Gastroesophageal sphincter (tissue), 4 donors: ENCODE measurements at regions not wholly inside any gene's neighbourhood (a gene's known extent, or its start where the extent isn't known, plus 50 kb on each side); places are given as distances from the start of the nearest gene placed in this dataset.

Source experiments
- ATAC-seq: fragments of 150-250 bp; one replicate; pipeline ENCODE4 v1.9.1; 2016; ENCODE audit warnings: mild to moderate bottlenecking, moderate library complexity
- H3K27ac ChIP-seq, 4 donors: fragments of 200-600 bp; sonication (generic) in 3 of 4; 1 replicate in 3 of 4; 2 replicates in 1 of 4; pipeline ENCODE4 v1.5.1; 2016 to 2019
- H3K27me3 ChIP-seq: fragments of 200-600 bp; sonication (generic); one replicate; pipeline ENCODE4 v1.5.1; 2019
- H3K36me3 ChIP-seq, 2 donors: fragments of 200-600 bp; sonication (generic); one replicate each; pipeline ENCODE4 v1.5.1; 2019; ENCODE audit warnings: control low read depth in 1 of 2
- H3K4me1 ChIP-seq, 3 donors: fragments of 200-600 bp; sonication (generic); 1 replicate in 2 of 3; 2 replicates in 1 of 3; pipeline ENCODE4 v1.5.1; 2016 to 2019; ENCODE audit warnings: control low read depth in 2 of 3
- H3K4me3 ChIP-seq, 2 donors: fragments of 200-600 bp; sonication (generic); one replicate each; pipeline ENCODE4 v1.5.1; 2019; ENCODE audit warnings: mild to moderate bottlenecking in 1 of 2, moderate library complexity in 1 of 2
- H3K9me3 ChIP-seq, 3 donors: fragments of 200-600 bp; sonication (generic); one replicate each; pipeline ENCODE4 v1.5.1; 2017 to 2019; ENCODE audit warnings: control low read depth in 2 of 3
- EP300 ChIP-seq: sonication (generic); formaldehyde crosslinking; IDR thresholded peaks from one replicate; pipeline ENCODE4 v1.6.1; 2017; ENCODE audit warnings: antibody characterized with exemption, mild to moderate bottlenecking
- POLR2A ChIP-seq, 2 donors: fragments of 450-650 bp; IDR thresholded peaks; one replicate each; pipeline ENCODE4 v1.6.1; 2017; ENCODE audit warnings: antibody characterized with exemption in 2 of 2, mild to moderate bottlenecking in 2 of 2, moderate library complexity in 1 of 2
- POLR2AphosphoS5 ChIP-seq: sonication (generic); formaldehyde crosslinking; IDR thresholded peaks from one replicate; pipeline ENCODE4 v1.6.1; 2017; ENCODE audit warnings: antibody characterized with exemption
- WGBS, 2 donors: methylation state at CpG; one replicate each; pipeline ENCODE4 v1.1.5; 2018; ENCODE audit warnings: low coverage in 1 of 2; 5-methylcytosine and 5-hydroxymethylcytosine counted together
- TF ChIP-seq, protein P1 (sequence below), 4 experiments: fragments of 200-600 bp in 2 of 4; fragments of 450-650 bp in 2 of 4; sonication (generic) in 1 of 4; IDR thresholded peaks; one replicate each; pipeline ENCODE4 v1.5.1; 2017 to 2019; ENCODE audit warnings: antibody characterized with exemption in 4 of 4, mild to moderate bottlenecking in 2 of 4, moderate library complexity in 2 of 4

GRCh38 chr4:23972805-23973204, 83.0 kb upstream of the PPARGC1A start:
- Histone ChIP-seq H3K4me1 (peaks cover 0 to 5% (median 3%) of the 10 kb centered on the region in 3 donors), H3K27ac (no peak overlapping the region), H3K9me3 (no peaks in the 10 kb centered on the region), H3K27me3 (no peaks in the 10 kb centered on the region), H3K4me3 (no peak overlapping the region), H3K36me3 (no peaks in the 10 kb centered on the region)
- 54 to 83% methylated on average over 3 of the region's 3 CpGs for WGBS, 2 donors
- ATAC-seq, result no peak
- no peak for TF ChIP-seq EP300
- TF ChIP-seq, protein P1, sequence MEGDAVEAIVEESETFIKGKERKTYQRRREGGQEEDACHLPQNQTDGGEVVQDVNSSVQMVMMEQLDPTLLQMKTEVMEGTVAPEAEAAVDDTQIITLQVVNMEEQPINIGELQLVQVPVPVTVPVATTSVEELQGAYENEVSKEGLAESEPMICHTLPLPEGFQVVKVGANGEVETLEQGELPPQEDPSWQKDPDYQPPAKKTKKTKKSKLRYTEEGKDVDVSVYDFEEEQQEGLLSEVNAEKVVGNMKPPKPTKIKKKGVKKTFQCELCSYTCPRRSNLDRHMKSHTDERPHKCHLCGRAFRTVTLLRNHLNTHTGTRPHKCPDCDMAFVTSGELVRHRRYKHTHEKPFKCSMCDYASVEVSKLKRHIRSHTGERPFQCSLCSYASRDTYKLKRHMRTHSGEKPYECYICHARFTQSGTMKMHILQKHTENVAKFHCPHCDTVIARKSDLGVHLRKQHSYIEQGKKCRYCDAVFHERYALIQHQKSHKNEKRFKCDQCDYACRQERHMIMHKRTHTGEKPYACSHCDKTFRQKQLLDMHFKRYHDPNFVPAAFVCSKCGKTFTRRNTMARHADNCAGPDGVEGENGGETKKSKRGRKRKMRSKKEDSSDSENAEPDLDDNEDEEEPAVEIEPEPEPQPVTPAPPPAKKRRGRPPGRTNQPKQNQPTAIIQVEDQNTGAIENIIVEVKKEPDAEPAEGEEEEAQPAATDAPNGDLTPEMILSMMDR (IDR thresholded peaks at IDR 0.05), result no peak
- no peak for TF ChIP-seq POLR2AphosphoS5
- no peak for TF ChIP-seq POLR2A (IDR thresholded peaks at IDR 0.05)

GRCh38 chr4:23972187-23972586, 82.3 kb upstream of the PPARGC1A start:
- 27 to 35% methylated on average over 2 of the region's 2 CpGs for WGBS, 2 donors
- H3K9me3 ChIP-seq, result no peaks in the 10 kb centered on the region
- ATAC-seq, result no peak
- H3K27ac ChIP-seq, result no peak overlapping the region
- H3K36me3 ChIP-seq, result no peaks in the 10 kb centered on the region
- H3K27me3 ChIP-seq, result no peaks in the 10 kb centered on the region
- H3K4me1 ChIP-seq, result peaks cover 0 to 5% (median 3%) of the 10 kb centered on the region in 3 donors
- TF ChIP-seq POLR2AphosphoS5, result no peak
- TF ChIP-seq EP300, result no peak
- TF ChIP-seq POLR2A (IDR thresholded peaks at IDR 0.05), result no peak
- TF ChIP-seq, protein P1 (IDR thresholded peaks at IDR 0.05), result no peak
- H3K4me3 ChIP-seq, result no peak overlapping the region

DNA sequence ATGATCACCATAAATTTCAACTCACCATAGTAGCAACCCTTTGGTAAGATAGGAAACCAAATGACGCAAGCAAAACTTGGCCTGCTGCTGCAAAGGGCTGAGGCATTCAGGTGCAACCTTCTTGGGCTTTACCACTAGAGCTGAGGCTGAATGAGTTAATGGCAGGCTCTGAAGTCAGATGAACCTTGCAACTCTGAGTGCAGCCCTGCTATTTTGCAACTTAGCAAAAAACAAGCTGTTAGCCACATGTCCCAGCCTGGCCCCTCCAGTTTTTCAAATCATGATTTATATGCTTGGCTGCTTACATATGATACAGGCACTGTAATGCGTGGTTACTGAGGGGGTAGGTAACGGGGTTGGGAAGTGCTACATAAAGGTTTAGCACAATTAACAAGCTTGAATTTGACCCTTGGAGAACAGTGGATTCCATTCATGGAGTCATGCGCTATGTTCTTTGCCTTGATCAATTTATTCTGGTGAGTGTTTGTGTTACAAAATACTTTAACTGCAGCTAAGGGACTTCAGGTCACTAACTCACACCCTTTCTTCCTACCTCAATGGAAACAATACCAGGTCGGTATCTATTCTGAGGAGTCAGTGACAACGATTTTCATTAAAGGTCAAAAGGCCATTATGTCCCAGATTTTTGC, 80.5 kb upstream of the PPARGC1A start:
- 66 to 81% methylated on average over 5 of the region's 6 CpGs for WGBS, 2 donors
- Histone ChIP-seq H3K36me3 (no peaks in the 10 kb centered on the region), H3K4me1 (peaks cover 0 to 5% (median 3%) of the 10 kb centered on the region in 3 donors), H3K4me3 (no peak overlapping the region), H3K27ac (no peak overlapping the region), H3K27me3 (no peaks in the 10 kb centered on the region), H3K9me3 (no peaks in the 10 kb centered on the region)
- TF ChIP-seq, protein P1 (IDR thresholded peaks at IDR 0.05), result no peak
- no peak for TF ChIP-seq EP300
- TF ChIP-seq POLR2A (IDR thresholded peaks at IDR 0.05), result no peak
- TF ChIP-seq POLR2AphosphoS5, result no peak
- no peak for ATAC-seq

DNA sequence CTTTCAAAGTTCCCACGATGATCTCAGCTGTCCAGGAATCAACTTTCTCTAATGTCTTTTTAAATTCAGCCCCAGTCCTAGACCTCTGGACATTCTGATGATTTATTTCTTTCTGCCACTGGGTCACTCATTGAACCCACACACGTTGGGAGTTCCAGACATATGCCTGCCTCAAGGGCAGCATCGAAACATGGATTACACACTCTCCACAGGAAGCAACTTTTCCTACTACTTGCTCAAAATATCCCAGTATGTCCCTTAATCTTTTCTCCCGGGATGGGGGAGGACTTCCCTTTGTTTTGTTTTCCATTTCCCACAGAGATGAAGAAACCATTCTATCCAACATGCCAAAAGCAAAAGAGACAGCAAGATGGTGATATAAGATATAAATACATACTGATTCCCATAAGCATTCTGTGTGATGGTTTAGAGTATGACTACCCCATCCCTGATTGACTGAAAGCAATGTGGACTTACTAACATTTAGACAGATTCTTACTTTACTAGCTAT, 79.8 kb upstream of the PPARGC1A start:
- Histone ChIP-seq H3K27me3 (no peaks in the 10 kb centered on the region), H3K36me3 (no peaks in the 10 kb centered on the region), H3K27ac (no peak overlapping the region), H3K9me3 (no peaks in the 10 kb centered on the region), H3K4me1 (peaks cover 0 to 5% (median 3%) of the 10 kb centered on the region in 3 donors), H3K4me3 (no peak overlapping the region)
- no peak for TF ChIP-seq POLR2AphosphoS5
- TF ChIP-seq POLR2A (IDR thresholded peaks at IDR 0.05), result no peak
- TF ChIP-seq, protein P1 (IDR thresholded peaks at IDR 0.05), result no peak
- TF ChIP-seq EP300, result no peak
- WGBS, 2 donors, result 47 to 56% methylated on average over 4 of the region's 4 CpGs
- no peak for ATAC-seq

- no peak overlapping the region for H3K27ac ChIP-seq
These were observed 77.4 kb upstream of the PPARGC1A start for GRCh38 chr4:23967281-23967680.

More at GRCh38 chr4:23967281-23967680, 77.4 kb upstream of the PPARGC1A start:
- Histone ChIP-seq H3K36me3 (no peaks in the 10 kb centered on the region), H3K4me1 (peaks cover 0 to 4% (median 3%) of the 10 kb centered on the region in 3 donors), H3K9me3 (no peaks in the 10 kb centered on the region), H3K4me3 (no peak overlapping the region), H3K27me3 (no peaks in the 10 kb centered on the region)
- ATAC-seq, result no peak
- 89 to 93% methylated on average over 8 to 10 of the region's 10 CpGs for WGBS, 2 donors
- TF ChIP-seq POLR2A (IDR thresholded peaks at IDR 0.05), result no peak
- TF ChIP-seq POLR2AphosphoS5, result no peak
- TF ChIP-seq EP300, result no peak
- TF ChIP-seq, protein P1 (IDR thresholded peaks at IDR 0.05), result no peak
